ENCODE measurements at regions not wholly inside any gene's neighbourhood (a gene's known extent, or its start where the extent isn't known, plus 50 kb on each side); places are given as distances from the start of the nearest gene placed in this dataset.

DNA sequence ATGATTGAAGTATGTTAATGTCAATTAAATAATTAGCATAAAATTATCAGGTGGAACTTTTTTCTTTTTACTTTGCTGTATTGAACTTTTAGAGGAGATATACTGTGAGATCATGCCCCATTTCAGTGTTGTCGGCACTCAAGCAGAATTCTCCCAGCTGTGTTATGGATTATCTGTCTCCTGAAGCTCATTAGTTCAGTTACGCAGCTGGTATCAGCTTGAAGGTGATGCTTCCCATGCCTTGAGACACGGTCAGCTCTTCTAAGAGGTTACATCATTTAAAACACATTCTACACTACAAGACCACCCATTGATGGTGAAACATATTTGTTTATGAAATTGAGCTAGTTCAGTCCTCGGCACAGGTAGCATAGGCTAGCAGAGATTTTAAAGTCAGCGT, 68.9 kb upstream of the PHACTR2 start:
- Histone ChIP-seq H3K23me2 (ENCODE audit: low read depth, low read length) (no peaks in the 10 kb centered on the region), H3K4me1 (replicated peaks in 1 of 4; ENCODE audit: control insufficient read depth in 3 of 4, insufficient read depth in 4 of 4, low read length in 3 of 4) (peaks cover 0 to 5% (median 2%) of the 10 kb centered on the region in 4 experiments; a peak in 2 of 7 replicates), H3K56ac (replicated peaks; ENCODE audit: insufficient read length, low read depth, low read length) (no peak overlapping the region), H2BK12ac (ENCODE audit: low read depth, low read length) (no peak overlapping the region), H2BK20ac (ENCODE audit: low read length) (no peak overlapping the region), H3K36me3 (ENCODE audit: control insufficient read depth in 2 of 4, insufficient read depth in 4 of 4, low read length in 3 of 4) (no peaks in the 10 kb centered on the region), H2AFZ (ENCODE audit: low read length) (no peak overlapping the region), H3K4ac (replicated peaks; ENCODE audit: insufficient read length, low read depth, low read length) (no peak overlapping the region), H3K27me3 (replicated peaks in 1 of 4; ENCODE audit: control insufficient read depth in 3 of 4, extremely low read depth in 1 of 4, insufficient read depth in 3 of 4, low read length in 3 of 4) (no peaks in the 10 kb centered on the region), H2BK5ac (ENCODE audit: low read depth, low read length) (no peak overlapping the region), H3K18ac (ENCODE audit: extremely low read depth, low read length) (no peak overlapping the region), H3K9ac (replicated peaks in 1 of 4; ENCODE audit: extremely low read depth in 1 of 4, low read depth in 3 of 4, low read length in 3 of 4) (no peak overlapping the region), H3K4me3 (ENCODE audit: extremely low read depth in 1 of 4, insufficient read depth in 2 of 4, low read depth in 3 of 4, low read length in 4 of 4) (no peak overlapping the region), H4K20me1 (replicated peaks in 1 of 2; ENCODE audit: control insufficient read depth in 1 of 2, insufficient read depth in 2 of 2, low read length in 2 of 2) (no peaks in the 10 kb centered on the region), H3K23ac (ENCODE audit: insufficient read length) (no peak overlapping the region), H3K79me2 (ENCODE audit: control insufficient read depth in 1 of 2, insufficient read depth in 2 of 2, low read length in 2 of 2) (no peaks in the 10 kb centered on the region), H3K14ac (ENCODE audit: insufficient read length) (no peak overlapping the region), H3K4me2 (ENCODE audit: insufficient read depth in 1 of 2, low read depth in 2 of 2, low read length in 2 of 2) (no peak overlapping the region), H3K27ac (ENCODE audit: low read depth, low read length) (no peak overlapping the region), H4K5ac (ENCODE audit: insufficient read length, low read depth, low read length) (no peak overlapping the region), H4K8ac (ENCODE audit: extremely low read depth, insufficient read depth, low read length) (no peak overlapping the region), H3K9me3 (ENCODE audit: insufficient read depth in 2 of 2, low read depth in 1 of 2, low read length in 1 of 2) (no peaks in the 10 kb centered on the region), H2BK120ac (replicated peaks; ENCODE audit: low read depth, low read length) (no peak overlapping the region), H3K79me1 (ENCODE audit: low read depth, low read length) (no peaks in the 10 kb centered on the region), H4K91ac (replicated peaks; ENCODE audit: insufficient read length, low read length) (no peak overlapping the region), H2AK5ac (ENCODE audit: low read depth, low read length) (no peak overlapping the region), H2BK15ac (ENCODE audit: low read length) (no peak overlapping the region)
- POLR2A ChIA-PET (ENCODE audit: partially characterized antibody), result interaction anchor here (1.2 kb wide), 1 partner anchor 11 kb away, joined by 3 read pairs; no protein-coding TSS in a partner anchor
- no peak for FAIRE-seq
- WGBS, 2 experiments (ENCODE audit: extremely low coverage in 1 of 2, insufficient coverage in 1 of 2, insufficient read length in 1 of 2, insufficient replicate concordance in 2 of 2, low coverage in 1 of 2, low lambda C conversion rate in 2 of 2, missing lambda C conversion rate in 1 of 2), result 93% methylated on average over 5 of the region's 5 CpGs; no CpG with 5 or more reads in 1 of the 2 experiments
- CTCF ChIA-PET (ENCODE audit: partially characterized antibody), result interaction anchor here (1.1 to 1.7 kb wide), 5 partner anchors 9 to 333 kb away, joined by 3 to 5 read pairs (median 4); no protein-coding TSS in a partner anchor
- TF ChIP-seq HDAC2 (IDR thresholded peaks at IDR 0.05; ENCODE audit: borderline replicate concordance in 1 of 2, low read depth in 2 of 2, low read length in 2 of 2) (no peak), BCL11A (IDR thresholded peaks at IDR 0.05; ENCODE audit: low read depth in 2 of 2, low read length in 2 of 2) (no peak), PHF8 (conservative IDR thresholded peaks at IDR 0.05; ENCODE audit: low read depth, low read length) (no peak), GABPA (IDR thresholded peaks at IDR 0.05; ENCODE audit: borderline replicate concordance, insufficient read depth, low read length) (no peak), TAF7 (optimal IDR thresholded peaks at IDR 0.05; ENCODE audit: borderline replicate concordance, low read depth, low read length) (no peak), POU5F1 (IDR thresholded peaks at IDR 0.05; ENCODE audit: low read depth, low read length) (no peak)
- TF ChIP-seq, protein P1, sequence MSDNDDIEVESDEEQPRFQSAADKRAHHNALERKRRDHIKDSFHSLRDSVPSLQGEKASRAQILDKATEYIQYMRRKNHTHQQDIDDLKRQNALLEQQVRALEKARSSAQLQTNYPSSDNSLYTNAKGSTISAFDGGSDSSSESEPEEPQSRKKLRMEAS (IDR thresholded peaks at IDR 0.05), result no peak
- no peak for DNase-seq (ENCODE audit: low read depth in 1 of 2, low spot score in 2 of 2)

Data from H1 (cell line).